Stimulated activated CD4-positive, alpha-beta T cell treated with anti-CD3 and anti-CD28 coated beads, Interleukin-15, amount 100 ng/mL, for 24 hours (primary cell): ENCODE measurements at regions not wholly inside any gene's neighbourhood (a gene's known extent, or its start where the extent isn't known, plus 50 kb on each side); places are given as distances from the start of the nearest gene placed in this dataset.

Experiments used
- DNase-seq: peaks from one replicate; pipeline ENCODE4 v3.0.0-alpha.2; 2020

DNA sequence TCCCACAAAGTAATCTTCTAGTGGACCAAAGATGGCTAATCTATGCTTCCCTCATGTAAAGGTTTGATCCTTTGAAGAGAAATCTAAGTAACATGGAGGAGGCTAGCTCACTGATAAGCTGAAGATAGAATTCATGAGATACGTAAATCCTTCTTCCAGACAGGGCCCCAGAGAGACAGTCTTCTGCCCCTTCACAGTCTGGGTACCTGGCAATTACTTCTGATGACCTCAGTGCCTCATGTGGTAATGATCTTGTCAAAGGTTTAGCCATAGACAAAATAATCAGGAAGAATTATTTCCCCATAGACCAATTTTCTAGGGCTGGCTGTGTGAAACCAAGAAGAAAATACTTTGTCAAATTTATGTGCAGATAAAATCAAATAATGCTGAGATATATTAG is 495.8 kb downstream of the METTL4 start:
- no peak for DNase-seq

DNA sequence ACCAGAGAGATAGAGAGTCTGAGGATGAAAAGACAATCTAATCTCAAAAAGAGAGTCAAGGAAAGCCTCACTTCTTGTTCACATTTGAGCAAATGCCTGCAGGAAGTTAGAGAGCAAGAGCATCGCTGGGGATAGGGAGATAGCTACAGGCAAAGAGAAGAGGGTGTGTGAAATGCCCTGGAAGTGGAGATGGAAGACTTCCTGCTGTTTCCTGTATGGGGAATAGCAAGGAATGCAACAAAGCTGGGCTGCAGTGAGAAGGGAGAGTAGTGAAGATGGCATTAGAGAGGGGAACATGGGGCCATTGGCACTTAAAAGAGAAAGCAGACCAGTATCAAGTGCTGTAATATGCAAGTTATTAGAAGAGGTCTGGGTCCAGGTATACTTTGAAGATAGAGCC is 488.6 kb downstream of the METTL4 start:
- no peak for DNase-seq

DNA sequence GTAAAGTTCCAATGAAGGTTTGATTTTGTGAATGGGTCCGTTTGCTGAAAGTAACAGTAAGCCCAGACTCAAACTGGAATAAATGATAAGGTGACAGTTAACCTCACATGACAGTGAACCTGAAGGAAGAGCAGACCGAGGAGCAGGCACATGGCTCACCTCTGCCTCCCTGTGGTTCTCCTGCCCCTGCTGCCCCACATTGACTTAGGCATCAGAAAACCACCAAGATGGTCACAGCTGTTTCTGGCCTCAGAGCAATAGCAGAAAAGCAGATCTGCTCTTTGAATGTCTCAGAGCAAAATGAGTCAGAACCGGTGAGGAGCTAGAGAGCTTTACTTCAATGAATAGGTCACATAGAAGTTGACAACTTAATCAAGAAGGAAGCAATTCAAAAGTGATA is 487.6 kb downstream of the METTL4 start:
- peak; percentile 5 for DNase-seq

DNA sequence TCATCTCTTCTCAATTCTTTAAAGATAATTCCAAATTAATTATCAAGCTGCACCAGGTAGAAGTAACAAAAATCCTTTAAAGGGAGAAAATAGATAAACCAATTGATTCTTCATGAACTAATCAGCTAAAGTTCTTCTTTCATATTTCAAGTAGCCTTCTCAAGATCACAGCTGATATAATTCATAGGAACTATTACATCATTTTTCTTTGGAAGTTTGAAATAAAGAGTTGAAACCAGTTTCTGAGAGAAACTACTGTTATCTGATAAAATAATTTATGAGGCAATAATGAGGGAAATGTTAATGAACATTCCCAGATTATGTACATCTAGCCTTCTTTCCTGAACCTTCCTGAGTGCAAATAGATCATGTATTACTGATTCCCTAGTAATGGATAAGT is 484.9 kb downstream of the METTL4 start:
- DNase-seq, result no peak

DNA sequence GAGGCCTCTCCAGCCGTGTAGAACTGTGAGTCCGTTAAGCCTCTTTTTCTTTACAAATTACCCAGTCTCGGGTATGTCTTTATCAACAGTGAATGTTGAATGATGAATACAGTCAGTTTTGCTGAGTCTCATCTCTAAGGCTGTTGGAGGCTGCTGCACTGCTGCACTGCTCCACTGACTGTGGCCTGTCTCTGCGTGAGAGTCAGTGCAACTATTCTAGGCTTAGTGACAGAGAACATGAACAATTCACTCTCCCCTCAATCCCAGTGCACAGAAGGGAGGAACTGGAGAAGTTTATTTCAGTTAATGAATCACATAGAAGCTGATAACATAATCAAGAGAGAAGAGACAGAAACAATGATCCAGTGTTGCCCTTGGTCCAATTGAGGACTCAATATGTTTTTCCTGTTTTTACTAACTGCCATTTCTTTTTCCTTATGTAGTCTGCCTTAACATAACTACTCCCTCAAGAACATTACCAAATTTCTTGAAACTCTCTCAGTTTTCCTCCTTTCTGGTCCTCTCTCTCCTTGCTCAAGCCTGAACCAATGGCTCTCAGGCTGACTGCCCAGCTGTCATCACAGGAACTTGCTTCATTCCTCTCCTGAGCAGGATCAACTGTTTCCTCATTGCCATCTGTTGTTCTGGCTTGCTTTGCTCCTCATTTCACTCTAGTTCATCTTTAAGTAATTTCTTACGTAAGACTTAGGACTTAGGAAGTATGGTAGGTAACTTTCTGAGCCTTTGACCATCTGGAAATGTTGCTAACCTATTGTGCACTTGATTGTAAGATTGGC is 483.2 kb downstream of the METTL4 start:
- DNase-seq, result no peak

DNA sequence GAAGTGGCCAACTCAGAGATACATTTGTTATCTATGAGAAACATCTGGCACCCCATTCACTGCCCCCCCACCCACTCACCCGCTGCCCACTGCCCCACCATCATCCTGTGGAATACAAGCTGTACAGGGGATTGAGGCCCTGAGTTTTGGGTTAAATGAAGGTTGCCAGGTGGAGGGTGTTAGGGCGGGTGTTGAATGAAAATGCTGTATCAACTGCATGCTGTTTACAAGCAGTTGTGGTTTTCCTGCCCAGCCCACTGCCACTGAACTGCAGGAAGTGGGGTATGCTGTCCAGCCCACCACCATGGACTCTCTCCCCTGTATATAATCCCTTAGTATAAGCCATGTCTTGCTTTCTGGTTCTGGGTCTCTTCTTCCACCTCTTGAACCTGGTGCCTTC is 481.9 kb downstream of the METTL4 start:
- DNase-seq, result no peak

DNA sequence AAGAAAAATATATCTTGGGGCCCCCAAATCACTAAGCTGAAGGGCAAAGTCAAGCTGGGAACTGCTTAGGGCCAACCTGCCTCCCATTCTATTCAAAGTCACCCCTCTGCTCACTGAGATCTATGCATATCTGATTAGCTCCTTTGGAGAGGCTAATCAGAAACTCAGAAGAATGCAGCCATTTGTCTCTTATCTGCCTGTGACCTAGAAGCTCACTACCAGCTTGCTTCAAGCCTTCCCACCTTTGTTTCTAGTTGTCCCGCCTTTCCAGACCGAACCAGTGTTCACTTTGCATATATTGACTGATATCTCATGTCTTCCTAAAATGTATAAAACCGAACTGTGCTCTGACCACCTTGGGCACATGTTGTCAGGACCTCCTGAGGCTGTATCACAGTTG is 479.4 kb downstream of the METTL4 start:
- no peak for DNase-seq

DNA sequence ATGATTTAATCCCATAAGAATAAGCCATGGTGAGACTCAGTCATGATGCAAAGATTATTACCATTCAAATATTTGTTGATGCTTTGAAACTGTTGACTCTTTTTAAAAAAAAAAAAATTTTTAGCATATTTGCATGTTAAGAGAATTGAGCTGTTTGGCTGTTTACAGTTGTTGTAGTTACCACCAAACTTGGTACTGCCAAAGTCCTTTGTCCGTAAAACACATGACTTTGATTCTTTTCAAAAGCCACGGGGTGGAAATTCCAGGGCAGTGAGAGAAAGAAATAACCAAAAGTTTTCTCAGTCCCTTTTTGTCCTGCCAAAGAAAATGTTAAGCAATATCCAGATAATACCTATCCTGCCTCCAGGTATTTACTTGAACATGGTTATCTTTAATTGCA is 474.8 kb downstream of the METTL4 start:
- DNase-seq, result no peak

DNA sequence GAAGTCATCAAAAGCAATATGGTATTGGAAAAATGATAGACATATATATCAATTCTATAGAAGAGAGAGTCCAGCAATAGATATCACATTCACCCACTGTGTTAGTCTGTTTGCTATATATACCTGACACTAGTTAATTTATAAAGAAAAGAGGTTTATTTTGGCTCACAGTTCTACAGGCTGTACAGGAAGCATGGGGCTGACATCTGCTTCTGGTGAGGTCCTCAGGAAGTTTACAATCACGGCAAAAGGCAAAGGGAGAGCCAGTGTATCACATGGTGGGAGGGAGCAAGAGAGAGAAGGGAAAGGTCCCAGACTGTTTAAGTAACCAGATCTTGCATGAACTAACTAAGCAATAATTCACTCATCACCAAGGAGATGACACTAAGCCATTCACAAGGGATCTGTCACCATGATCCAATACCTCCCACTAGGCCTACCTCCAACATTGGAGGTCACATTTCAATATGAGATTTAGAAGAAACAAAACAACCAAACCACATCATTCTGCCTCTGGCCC is 470.6 kb downstream of the METTL4 start:
- no peak for DNase-seq

DNA sequence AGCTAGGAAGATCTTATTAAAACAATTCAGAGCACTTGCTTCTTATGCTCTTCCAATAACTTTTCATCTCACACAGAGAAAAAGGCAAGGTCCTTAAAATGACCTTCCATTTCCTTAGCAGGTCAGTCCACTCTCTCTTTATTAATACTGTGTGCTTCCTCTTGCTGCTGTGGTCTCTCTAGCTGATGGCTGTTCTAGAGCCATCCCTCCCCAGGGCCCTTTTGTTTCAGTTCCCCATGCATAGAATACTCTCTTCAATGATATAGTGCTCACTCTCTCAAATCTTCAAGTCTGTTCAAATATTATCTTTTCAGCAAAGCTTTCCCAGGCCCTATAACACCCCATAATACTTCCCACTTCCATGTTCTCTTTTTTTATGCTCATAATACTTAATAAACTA is 469.3 kb downstream of the METTL4 start:
- DNase-seq, result no peak

DNA sequence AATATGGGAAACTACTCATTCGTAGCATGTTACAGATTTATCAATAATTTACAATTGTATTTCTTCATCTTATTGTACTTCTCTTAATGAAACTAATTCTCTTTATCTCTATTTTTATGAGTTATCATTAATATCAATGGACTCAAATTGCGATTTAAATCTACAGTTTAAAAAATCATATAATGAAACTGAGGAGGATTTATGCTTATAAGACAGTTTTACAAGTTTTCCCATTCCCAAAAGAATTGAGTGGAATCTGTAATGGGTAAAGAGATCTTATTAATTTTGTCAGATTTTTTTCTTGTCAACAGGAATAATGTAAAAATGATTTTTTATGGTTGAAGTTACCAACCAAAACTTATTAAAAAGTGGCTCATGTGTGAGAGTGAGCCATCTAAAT is 468.0 kb downstream of the METTL4 start:
- DNase-seq, result no peak

DNA sequence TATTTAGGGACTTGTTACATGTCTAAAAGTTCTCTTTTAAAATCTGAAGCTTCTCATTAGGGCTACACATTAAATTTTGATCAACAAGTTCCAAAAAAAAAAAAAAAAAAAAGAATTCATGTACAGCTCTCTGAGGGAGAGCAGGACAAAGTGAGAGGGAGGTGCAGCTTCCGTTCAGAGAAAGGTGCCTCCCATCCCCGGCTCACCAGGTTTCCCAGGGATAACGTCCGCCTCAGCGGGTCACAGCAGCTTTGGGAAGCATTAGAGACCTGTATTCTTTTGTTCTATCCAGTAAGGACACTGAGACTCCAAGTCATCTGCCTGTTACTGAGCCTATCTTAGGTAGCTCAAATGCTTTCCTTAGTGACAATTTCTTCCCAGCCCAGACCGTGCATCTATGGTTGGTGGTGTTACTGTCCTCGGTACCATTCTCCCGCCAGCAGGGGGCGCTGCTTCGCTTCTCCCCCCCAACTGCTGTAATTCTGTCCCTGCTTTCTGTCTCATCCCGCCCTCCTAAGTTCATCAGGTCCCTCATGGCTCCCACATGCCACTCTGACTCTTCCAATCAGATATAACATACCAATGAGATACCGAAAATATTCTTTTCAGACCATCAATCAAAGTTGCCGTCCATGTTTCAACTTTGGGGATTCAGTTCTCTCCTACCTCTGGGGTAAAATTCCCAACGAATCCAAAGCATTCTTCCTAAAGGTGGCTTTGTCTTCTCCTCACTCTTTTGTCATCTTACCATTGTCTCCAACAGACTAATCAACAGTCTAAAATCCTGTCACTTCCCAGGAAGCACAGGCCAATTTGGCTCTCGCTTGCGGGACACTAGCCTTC is 466.5 kb downstream of the METTL4 start:
- peak; percentile 57 for DNase-seq

DNA sequence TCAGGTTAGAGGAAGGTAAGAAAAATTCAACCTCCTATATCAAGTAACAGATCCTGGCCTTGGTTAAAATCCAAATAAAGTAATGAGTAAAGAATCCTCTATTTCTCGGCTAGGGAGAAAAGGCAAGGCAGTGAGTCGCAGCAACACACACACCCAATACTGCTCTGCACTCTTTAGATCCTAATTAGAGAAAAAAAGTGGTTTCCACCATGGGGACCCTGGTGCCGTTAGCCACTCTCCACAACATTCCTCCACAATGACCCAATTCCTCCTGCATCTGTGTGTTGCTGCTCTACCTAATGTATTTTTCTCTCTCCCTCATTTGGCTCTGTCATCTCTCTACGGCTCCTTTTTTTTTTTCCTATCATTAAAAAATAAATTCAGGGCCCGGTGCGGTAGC is 462.7 kb downstream of the METTL4 start:
- DNase-seq, result no peak

DNA sequence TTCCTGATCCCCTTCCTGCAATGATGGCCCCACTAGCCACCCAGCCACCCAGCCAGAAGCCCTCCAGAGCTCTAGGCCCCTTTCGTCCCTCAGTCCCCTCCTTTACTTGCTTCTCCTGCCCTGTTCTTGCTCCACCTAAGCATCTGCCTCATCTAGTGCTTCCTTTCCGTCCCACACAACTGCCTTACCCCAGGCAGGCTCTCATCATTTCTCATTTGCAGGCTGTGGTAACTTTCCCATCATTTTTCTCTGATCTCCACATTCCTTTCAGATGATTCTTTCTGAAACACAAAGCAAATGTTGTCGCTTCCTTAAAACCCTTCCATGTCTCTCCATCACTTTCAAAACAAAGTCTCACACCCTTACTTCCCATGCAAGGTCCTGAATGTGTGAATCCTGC is 459.8 kb downstream of the METTL4 start:
- DNase-seq, result no peak

DNA sequence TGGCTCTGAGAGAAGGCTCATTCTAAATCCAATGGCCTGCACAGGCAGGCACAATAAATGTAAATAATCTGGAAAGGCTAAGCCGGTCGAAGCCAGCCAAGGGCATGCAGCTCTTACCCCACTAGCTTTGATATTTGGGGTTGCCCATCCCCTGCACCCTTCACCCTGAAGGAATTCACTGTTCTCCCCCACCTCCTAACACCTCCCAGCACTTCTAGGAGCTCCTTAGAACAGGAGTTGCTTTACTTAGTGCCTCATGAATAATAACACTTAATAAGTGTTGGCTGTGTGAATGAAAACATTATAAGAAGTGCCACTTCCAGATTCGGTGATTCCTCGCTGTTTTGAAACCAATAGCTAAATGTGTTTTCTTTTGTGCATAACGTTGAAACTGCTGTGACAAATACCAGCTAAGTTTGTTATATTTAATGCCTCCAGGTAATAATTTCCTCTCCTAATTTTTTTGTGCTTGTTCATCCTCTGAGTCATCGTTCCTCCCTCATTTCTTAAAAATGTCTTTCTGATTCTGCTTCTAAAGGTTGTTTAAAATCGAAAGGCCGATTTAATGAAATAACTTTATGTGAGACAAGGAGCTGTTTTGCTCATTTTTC is 458.8 kb downstream of the METTL4 start:
- DNase-seq, result no peak

DNA sequence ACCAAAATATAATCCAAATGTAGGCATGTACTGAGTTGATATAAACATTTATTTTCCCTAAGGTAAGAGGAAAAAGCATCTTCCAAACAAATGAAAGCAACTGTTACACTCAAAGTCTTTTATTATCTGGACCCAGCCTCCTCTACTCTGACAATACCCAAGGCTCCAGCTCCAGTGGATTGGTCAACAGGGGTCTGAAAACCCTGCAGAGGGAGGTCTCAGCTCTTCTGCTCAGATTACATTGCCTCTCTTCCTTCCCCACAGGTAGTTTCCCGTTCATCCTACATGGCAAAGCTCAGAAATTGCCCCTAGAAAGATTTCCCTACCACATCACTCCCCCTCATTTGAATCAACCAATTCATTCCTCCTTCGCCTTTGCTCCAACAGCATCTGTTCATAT is 457.0 kb downstream of the METTL4 start:
- DNase-seq, result no peak

DNA sequence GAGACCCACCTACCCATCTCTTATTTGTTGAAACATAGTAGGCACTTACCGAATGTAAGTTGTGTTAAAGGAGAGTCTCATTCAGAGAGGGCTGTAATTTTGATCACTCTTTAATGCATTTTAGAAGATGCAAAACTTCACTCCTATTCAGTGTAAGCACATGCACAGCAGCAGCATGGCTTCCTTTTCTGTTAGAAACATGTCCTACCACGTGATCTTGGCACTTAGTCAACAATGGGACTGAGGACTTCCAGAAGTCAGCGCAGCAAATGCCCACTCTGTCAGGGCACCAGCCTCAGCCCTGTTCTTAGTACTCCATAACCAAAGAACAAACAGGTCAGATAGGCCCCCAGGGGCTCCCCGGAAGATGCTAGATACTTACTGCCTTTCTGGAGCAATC is 456.5 kb downstream of the METTL4 start:
- DNase-seq, result no peak

DNA sequence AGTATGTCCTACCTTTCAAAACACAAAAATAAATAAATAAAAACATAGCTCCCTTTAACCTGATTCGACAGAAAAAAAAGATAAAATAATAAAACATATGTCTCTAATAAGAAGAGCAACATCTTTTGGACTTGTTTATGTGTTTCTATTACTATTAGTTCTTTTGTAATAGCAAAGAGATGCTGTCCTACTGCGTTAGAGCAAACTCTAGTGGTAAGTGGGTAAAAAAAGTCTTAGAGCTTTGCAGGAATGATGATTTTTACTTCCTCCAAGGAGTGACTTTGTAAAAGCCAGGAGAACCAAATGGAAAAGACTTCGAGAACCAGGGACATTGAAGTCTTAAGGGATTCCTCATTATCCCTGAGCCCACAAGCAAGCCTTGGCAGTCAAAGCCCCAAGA is 450.1 kb downstream of the METTL4 start:
- no peak for DNase-seq

DNA sequence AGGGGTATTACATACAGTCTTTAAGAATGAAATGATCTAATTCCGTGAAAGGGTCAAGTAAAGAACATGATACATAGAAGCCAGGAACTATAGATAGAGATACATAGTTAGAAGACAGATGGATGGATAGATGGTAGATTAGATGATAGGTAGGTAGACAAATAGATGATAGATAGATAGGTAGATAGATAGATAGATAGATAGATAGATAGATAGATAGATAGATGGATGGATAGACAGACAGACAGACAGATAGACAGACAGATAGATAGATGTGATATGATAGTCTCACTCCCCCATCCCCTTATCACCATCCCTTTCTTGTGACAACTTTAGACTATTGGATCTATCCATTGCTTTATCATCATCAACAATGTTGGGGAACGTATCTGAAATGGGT is 448.2 kb downstream of the METTL4 start:
- no peak for DNase-seq

DNA sequence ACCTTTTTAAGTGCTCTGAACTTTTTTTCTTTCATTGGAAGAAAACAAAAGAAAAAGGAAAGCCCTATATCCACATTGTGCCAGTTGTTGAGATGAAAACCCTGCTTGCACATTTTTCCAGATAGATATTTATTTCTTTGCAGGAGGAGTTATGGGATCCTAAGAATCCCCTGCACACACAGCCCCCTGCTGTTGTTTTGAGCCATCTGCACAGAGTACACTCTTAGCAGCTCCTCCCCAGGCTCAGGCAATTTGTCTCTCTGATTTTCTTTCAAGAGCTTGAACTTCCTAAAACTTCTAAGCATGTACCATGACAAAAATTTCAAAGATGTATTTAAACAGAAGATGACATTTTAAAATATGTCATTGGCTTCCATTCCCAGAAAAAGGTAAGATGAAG is 436.9 kb downstream of the METTL4 start:
- DNase-seq, result no peak

DNA sequence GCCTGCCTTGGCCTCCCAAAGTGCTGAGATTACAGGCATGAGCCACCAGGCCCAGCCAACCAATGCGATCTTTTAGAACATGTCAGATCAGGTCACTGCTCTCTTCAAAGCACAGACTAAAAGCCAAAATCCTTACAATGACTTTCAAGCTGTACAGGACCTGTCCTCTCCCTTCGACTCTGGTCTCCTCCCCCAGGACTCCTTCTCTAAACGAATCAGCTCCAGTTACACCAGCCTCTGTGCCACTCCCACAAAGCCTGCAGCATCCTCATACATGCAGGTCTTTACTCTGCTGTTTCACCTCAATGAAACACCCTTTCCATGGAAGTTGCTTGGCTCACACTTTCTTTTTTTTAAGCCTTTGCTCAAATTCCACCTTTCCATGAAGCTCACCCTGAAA is 436.0 kb downstream of the METTL4 start:
- DNase-seq, result no peak

DNA sequence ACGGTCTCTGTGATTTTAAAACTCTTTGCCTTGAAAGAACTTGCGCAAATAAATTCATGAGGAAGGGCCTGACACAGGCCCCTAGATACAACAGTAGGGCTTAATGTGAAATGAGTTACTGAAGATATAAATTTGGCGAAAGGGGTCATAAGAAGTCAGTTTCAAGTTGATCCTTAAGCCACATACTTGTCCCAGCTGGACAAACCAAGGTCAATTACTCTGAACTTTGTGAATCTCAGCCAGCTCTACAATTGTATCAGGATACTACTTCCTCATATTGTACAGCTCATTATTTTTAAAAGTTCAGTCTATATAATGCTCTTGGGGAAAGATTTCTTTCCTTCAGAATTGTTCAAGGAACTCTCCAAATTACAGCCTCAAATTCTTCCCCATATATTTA is 432.8 kb downstream of the METTL4 start:
- no peak for DNase-seq

DNA sequence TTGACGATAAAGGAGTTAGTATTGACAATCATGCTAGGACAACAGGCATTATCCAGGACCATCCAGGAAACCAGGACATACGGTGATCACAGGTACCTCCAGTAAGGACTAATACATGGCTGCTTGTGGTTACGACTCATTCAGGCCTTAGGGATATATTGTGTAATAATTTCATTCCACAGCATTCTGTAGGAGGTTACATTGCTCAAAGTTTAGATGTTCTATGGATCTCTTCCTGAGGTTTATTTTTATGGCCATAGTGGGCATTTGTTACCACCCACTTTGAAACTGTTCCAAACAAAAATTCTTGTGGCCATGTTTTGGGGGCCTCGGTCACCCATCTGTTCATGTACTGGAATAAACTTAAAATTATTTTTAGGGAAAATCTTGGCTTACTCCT is 431.6 kb downstream of the METTL4 start:
- DNase-seq, result no peak

DNA sequence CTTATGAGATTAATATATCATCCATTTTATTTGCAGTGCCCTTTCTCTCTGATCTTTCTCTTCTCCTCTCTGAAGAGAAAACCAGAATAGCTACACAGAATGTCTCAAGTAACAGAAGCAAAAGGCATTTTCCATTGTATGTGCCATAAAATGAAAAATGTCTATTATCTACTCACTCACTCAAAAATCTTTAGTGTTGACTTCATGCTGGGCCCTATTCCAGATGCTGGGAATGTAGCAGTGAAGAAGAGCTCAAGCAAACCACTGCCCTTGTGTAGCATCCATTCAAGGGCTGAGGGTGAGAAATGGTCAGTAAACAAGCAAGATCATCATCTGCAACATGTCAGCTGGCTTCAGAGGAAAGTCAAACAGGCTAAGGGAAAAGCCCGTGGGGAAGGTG is 427.7 kb downstream of the METTL4 start:
- DNase-seq, result no peak
